Gastrocnemius medialis (tissue), 4 donors: ENCODE measurements at regions not wholly inside any gene's neighbourhood (a gene's known extent, or its start where the extent isn't known, plus 50 kb on each side); places are given as distances from the start of the nearest gene placed in this dataset.

Experiments
- POLR2A ChIP-seq, 2 donors: fragments of 450-650 bp; IDR thresholded peaks; one replicate each; pipeline ENCODE4 v1.6.1; 2017; ENCODE audit warnings: antibody characterized with exemption in 2 of 2, mild to moderate bottlenecking in 2 of 2, moderate library complexity in 2 of 2
- TF ChIP-seq, protein P1 (sequence below), 5 experiments: fragments of 450-650 bp in 3 of 5; fragments of 200-600 bp in 2 of 5; sonication (generic) in 2 of 5; IDR thresholded peaks in 4 of 5; conservative IDR thresholded peaks in 1 of 5; 1 replicate in 4 of 5; 2 replicates in 1 of 5; pipeline ENCODE4 v1.5.1; 2016 to 2019; ENCODE audit warnings: antibody characterized with exemption in 5 of 5, mild to moderate bottlenecking in 3 of 5, moderate library complexity in 3 of 5

DNA sequence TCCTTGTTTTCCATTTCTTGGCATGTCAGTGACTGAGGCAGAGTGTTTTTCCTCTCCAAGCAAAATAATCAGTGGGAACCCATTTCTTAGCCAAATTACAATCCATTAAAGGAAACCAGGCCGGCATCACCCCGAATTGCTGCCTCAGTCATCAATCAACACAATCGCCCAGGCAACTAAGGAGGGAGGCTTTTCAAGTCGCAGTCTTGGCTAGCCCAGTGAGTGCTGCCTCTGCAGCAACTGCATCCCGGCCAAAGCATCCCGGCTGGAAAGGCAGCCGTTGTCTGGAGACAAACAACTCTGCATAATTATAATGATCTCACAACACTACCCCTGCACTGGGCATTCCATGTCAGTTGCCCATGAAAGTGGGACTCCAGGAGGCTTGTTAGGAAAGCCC is 213.5 kb upstream of the PRICKLE2 start:
- no peak for TF ChIP-seq POLR2A (IDR thresholded peaks at IDR 0.05)
- TF ChIP-seq, protein P1, sequence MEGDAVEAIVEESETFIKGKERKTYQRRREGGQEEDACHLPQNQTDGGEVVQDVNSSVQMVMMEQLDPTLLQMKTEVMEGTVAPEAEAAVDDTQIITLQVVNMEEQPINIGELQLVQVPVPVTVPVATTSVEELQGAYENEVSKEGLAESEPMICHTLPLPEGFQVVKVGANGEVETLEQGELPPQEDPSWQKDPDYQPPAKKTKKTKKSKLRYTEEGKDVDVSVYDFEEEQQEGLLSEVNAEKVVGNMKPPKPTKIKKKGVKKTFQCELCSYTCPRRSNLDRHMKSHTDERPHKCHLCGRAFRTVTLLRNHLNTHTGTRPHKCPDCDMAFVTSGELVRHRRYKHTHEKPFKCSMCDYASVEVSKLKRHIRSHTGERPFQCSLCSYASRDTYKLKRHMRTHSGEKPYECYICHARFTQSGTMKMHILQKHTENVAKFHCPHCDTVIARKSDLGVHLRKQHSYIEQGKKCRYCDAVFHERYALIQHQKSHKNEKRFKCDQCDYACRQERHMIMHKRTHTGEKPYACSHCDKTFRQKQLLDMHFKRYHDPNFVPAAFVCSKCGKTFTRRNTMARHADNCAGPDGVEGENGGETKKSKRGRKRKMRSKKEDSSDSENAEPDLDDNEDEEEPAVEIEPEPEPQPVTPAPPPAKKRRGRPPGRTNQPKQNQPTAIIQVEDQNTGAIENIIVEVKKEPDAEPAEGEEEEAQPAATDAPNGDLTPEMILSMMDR (IDR thresholded peaks at IDR 0.05 in 4 of 5, conservative IDR thresholded peaks at IDR 0.05 in 1 of 5) = no peak
